HFFc6 (cell line): ENCODE measurements at regions not wholly inside any gene's neighbourhood (a gene's known extent, or its start where the extent isn't known, plus 50 kb on each side); places are given as distances from the start of the nearest gene placed in this dataset.
"Not testable (repeated sequence)": the region's sequence is repeated elsewhere in the genome, so short reads cannot be mapped to it uniquely, and the experiment has no call there.

Source experiments
- DNase-seq: peaks from one replicate; pipeline ENCODE4 v3.0.0-alpha.2; 2018
- H3K27ac Mint-ChIP-seq: 2 replicates; pipeline ENCODE4 v1.8.0; 2020; ENCODE audit warnings: mild to moderate bottlenecking, mixed read lengths
- H3K27me3 Mint-ChIP-seq: 2 replicates; pipeline ENCODE4 v1.8.0; 2021; ENCODE audit warnings: mild to moderate bottlenecking, moderate library complexity, mixed read lengths; ENCODE audit not compliant: insufficient read depth
- H3K36me3 Mint-ChIP-seq: 2 replicates; pipeline ENCODE4 v1.8.0; 2021; ENCODE audit warnings: low read depth, mixed read lengths
- H3K4me1 Mint-ChIP-seq: 2 replicates; pipeline ENCODE4 v1.8.0; 2020; ENCODE audit warnings: low read depth, mixed read lengths
- H3K4me3 Mint-ChIP-seq: 2 replicates; pipeline ENCODE4 v1.8.0; 2020; ENCODE audit warnings: mild to moderate bottlenecking, moderate library complexity, mixed read lengths
- H3K9me3 Mint-ChIP-seq: 2 replicates; pipeline ENCODE4 v1.8.0; 2020; ENCODE audit warnings: mild to moderate bottlenecking, mixed read lengths
- CTCF ChIP-seq: fragments of 200-600 bp; sonication (generic); IDR thresholded peaks from 2 replicates; pipeline ENCODE4 v1.5.0; 2021; ENCODE audit warnings: antibody characterized with exemption, mild to moderate bottlenecking

- not testable (repeated sequence) for DNase-seq, H3K9me3 Mint-ChIP-seq, H3K27me3 Mint-ChIP-seq, H3K36me3 Mint-ChIP-seq, H3K4me3 Mint-ChIP-seq, H3K27ac Mint-ChIP-seq
- peaks cover 12% of the 10 kb centered on the region for H3K4me1 Mint-ChIP-seq
These were observed 60.9 kb downstream of the ANXA2R start for GRCh38 chr5:42979242-42979641.

- Mint-ChIP-seq H3K27ac (peak overlapping the region; percentile 91), H3K4me3 (no peak overlapping the region), H3K36me3 (0 out of 2 replicates have a peak, but pooled peaks cover 4% of the 10 kb centered on the region), H3K27me3 (no peaks in the 10 kb centered on the region), H3K9me3 (0 out of 2 replicates have a peak, but pooled peaks cover 4% of the 10 kb centered on the region), H3K4me1 (peaks cover 11% of the 10 kb centered on the region)
- TF ChIP-seq CTCF: no peak
- DNase-seq: peak; percentile 59
These were observed 65.6 kb downstream of the ANXA2R start for GRCh38 chr5:42974536-42974935.

- Mint-ChIP-seq H3K36me3 (0 out of 2 replicates have a peak, but pooled peaks cover 4% of the 10 kb centered on the region), H3K9me3 (no peaks in the 10 kb centered on the region), H3K4me1 (peaks cover 11% of the 10 kb centered on the region), H3K27me3 (no peaks in the 10 kb centered on the region), H3K4me3 (no peak overlapping the region), H3K27ac (no peak overlapping the region; the same call in 1 of the 2 replicates)
- peak; percentile 45; the same call in 1 of the 2 replicates for TF ChIP-seq CTCF
- no peak for DNase-seq
These were observed 69.2 kb downstream of the ANXA2R start for GRCh38 chr5:42970636-42971559.

GRCh38 chr5:42965934-42966333, 74.2 kb downstream of the ANXA2R start:
- Mint-ChIP-seq H3K27ac (no peak overlapping the region), H3K27me3 (no peaks in the 10 kb centered on the region), H3K9me3 (no peaks in the 10 kb centered on the region), H3K4me3 (no peak overlapping the region), H3K36me3 (no peaks in the 10 kb centered on the region), H3K4me1 (no peaks in the 10 kb centered on the region)
- no peak for TF ChIP-seq CTCF
- no peak for DNase-seq

GRCh38 chr5:42963412-42963811, 76.7 kb downstream of the ANXA2R start:
- no peaks in the 10 kb centered on the region for H3K27me3 Mint-ChIP-seq
- no peak for TF ChIP-seq CTCF
- H3K27ac Mint-ChIP-seq: no peak overlapping the region
- H3K36me3 Mint-ChIP-seq: no peaks in the 10 kb centered on the region
- H3K4me3 Mint-ChIP-seq: no peak overlapping the region
- H3K9me3 Mint-ChIP-seq: no peaks in the 10 kb centered on the region
- H3K4me1 Mint-ChIP-seq: no peaks in the 10 kb centered on the region
- no peak for DNase-seq

GRCh38 chr5:42962124-42962523, 78.0 kb downstream of the ANXA2R start:
- H3K27me3 Mint-ChIP-seq: no peaks in the 10 kb centered on the region
- DNase-seq: no peak
- H3K4me1 Mint-ChIP-seq: no peaks in the 10 kb centered on the region
- TF ChIP-seq CTCF: no peak
- H3K9me3 Mint-ChIP-seq: no peaks in the 10 kb centered on the region
- no peaks in the 10 kb centered on the region for H3K36me3 Mint-ChIP-seq
- no peak overlapping the region for H3K27ac Mint-ChIP-seq
- no peak overlapping the region for H3K4me3 Mint-ChIP-seq
